H9 (cell line): ENCODE measurements at regions not wholly inside any gene's neighbourhood (a gene's known extent, or its start where the extent isn't known, plus 50 kb on each side); places are given as distances from the start of the nearest gene placed in this dataset.

Experiments
- DNase-seq: peaks from one replicate; pipeline ENCODE4 v3.0.0-alpha.2; 2017
- H2AFZ ChIP-seq: one replicate; pipeline ENCODE4 v1.6.1; 2013; ENCODE audit warnings: mild to moderate bottlenecking, low read length, control low read depth, moderate library complexity
- H2AK5ac ChIP-seq: 2 replicates; pipeline ENCODE4 v1.6.1; 2013; ENCODE audit warnings: low read length, control low read depth, mixed read lengths; ENCODE audit not compliant: insufficient read length
- H2BK120ac ChIP-seq: one replicate; pipeline ENCODE4 v1.6.1; 2013; ENCODE audit warnings: low read depth, mild to moderate bottlenecking, low read length, control low read depth, inconsistent platforms; ENCODE audit not compliant: poor library complexity, severe bottlenecking
- H2BK12ac ChIP-seq: 2 replicates; pipeline ENCODE4 v1.6.1; 2013; ENCODE audit warnings: low read length, control low read depth, mixed read lengths, low read depth; ENCODE audit not compliant: insufficient read length
- H2BK15ac ChIP-seq: 2 replicates; pipeline ENCODE4 v1.6.1; 2013; ENCODE audit warnings: low read depth, low read length, control low read depth
- H2BK20ac ChIP-seq: one replicate; pipeline ENCODE4 v1.6.1; 2013; ENCODE audit warnings: low read depth, mild to moderate bottlenecking, low read length, control low read depth, inconsistent platforms; ENCODE audit not compliant: poor library complexity, severe bottlenecking
- H2BK5ac ChIP-seq: 2 replicates; pipeline ENCODE4 v1.6.1; 2013; ENCODE audit warnings: low read length, control low read depth, mixed read lengths; ENCODE audit not compliant: insufficient read length
- H3K14ac ChIP-seq: 2 replicates; pipeline ENCODE4 v1.6.1; 2013; ENCODE audit warnings: low read length, control low read depth; ENCODE audit not compliant: insufficient read depth
- H3K18ac ChIP-seq: 2 replicates; pipeline ENCODE4 v1.6.1; 2013; ENCODE audit warnings: low read depth, mild to moderate bottlenecking, mixed read lengths, low read length, control low read depth; ENCODE audit not compliant: insufficient read length
- H3K23ac ChIP-seq: 2 replicates; pipeline ENCODE4 v1.6.1; 2013; ENCODE audit warnings: low read length, control low read depth, mixed read lengths, low read depth; ENCODE audit not compliant: insufficient read length
- H3K23me2 ChIP-seq: 2 replicates; pipeline ENCODE4 v1.6.1; 2013; ENCODE audit warnings: low read depth, mild to moderate bottlenecking, mixed read lengths, low read length, control low read depth; ENCODE audit not compliant: insufficient read length, poor library complexity, severe bottlenecking
- H3K27ac ChIP-seq: 2 replicates; pipeline ENCODE4 v1.5.1; 2013; ENCODE audit warnings: low read length, control low read depth, mixed read lengths, low read depth; ENCODE audit not compliant: insufficient read length
- H3K27me3 ChIP-seq: 2 replicates; pipeline ENCODE4 v1.6.1; 2013; ENCODE audit warnings: low read length, control low read depth, inconsistent platforms; ENCODE audit not compliant: insufficient read depth
- H3K4ac ChIP-seq: 2 replicates; pipeline ENCODE4 v1.6.1; 2013; ENCODE audit warnings: low read depth, mild to moderate bottlenecking, control low read depth, inconsistent platforms, low read length, moderate library complexity
- H3K4me1 ChIP-seq: 2 replicates; pipeline ENCODE4 v1.6.1; 2013; ENCODE audit warnings: low read length, control low read depth, inconsistent platforms; ENCODE audit not compliant: insufficient read depth
- H3K4me2 ChIP-seq: 2 replicates; pipeline ENCODE4 v1.6.1; 2013; ENCODE audit warnings: low read length, control low read depth, mixed read lengths; ENCODE audit not compliant: insufficient read length, insufficient read depth
- H3K56ac ChIP-seq: 2 replicates; pipeline ENCODE4 v1.6.1; 2013; ENCODE audit warnings: low read depth, mild to moderate bottlenecking, mixed read lengths, low read length, control low read depth; ENCODE audit not compliant: insufficient read length
- H3K79me1 ChIP-seq: 2 replicates; pipeline ENCODE4 v1.6.1; 2013; ENCODE audit warnings: low read depth, mild to moderate bottlenecking, moderate library complexity, low read length, control low read depth, inconsistent platforms; ENCODE audit not compliant: insufficient read depth, poor library complexity, severe bottlenecking
- H3K79me2 ChIP-seq: 2 replicates; pipeline ENCODE4 v1.6.1; 2013; ENCODE audit warnings: low read length, control low read depth, inconsistent platforms; ENCODE audit not compliant: insufficient read depth
- H3K9ac ChIP-seq: 2 replicates; pipeline ENCODE4 v1.6.1; 2013; ENCODE audit warnings: low read length, control low read depth, mixed read lengths; ENCODE audit not compliant: insufficient read length; ENCODE audit errors: extremely low read depth
- H3K9me3 ChIP-seq: one replicate; pipeline ENCODE4 v1.6.1; 2013; ENCODE audit warnings: low read depth, low read length, inconsistent platforms; ENCODE audit not compliant: control insufficient read depth
- H3T11ph ChIP-seq: one replicate; pipeline ENCODE4 v1.6.1; 2013; ENCODE audit warnings: mild to moderate bottlenecking, low read length, control low read depth, inconsistent platforms
- H4K20me1 ChIP-seq: one replicate; pipeline ENCODE4 v1.6.1; 2013; ENCODE audit not compliant: control insufficient read depth, insufficient read length, insufficient read depth
- H4K5ac ChIP-seq: 2 replicates; pipeline ENCODE4 v1.6.1; 2013; ENCODE audit warnings: low read depth, mild to moderate bottlenecking, mixed read lengths, low read length, control low read depth; ENCODE audit not compliant: insufficient read length
- H4K8ac ChIP-seq: replicated peaks from 2 replicates; pipeline ENCODE4 v1.6.1; 2013; ENCODE audit warnings: low read length, control low read depth, mixed read lengths, low read depth; ENCODE audit not compliant: insufficient read length
- H4K91ac ChIP-seq: 2 replicates; pipeline ENCODE4 v1.6.1; 2013; ENCODE audit warnings: low read depth, mild to moderate bottlenecking, moderate library complexity, mixed read lengths, low read length, control low read depth; ENCODE audit not compliant: insufficient read length
- H3K27ac Mint-ChIP-seq, 3 experiments: 2 replicates in 2 of 3; 3 replicates in 1 of 3; pipeline ENCODE4 v1.8.0; 2020 to 2021; ENCODE audit warnings: mixed read lengths in 3 of 3, mild to moderate bottlenecking in 1 of 3, moderate library complexity in 1 of 3
- H3K27me3 Mint-ChIP-seq: 2 replicates; pipeline ENCODE4 v1.8.0; 2021; ENCODE audit warnings: low read depth, mild to moderate bottlenecking, moderate library complexity, mixed read lengths
- H3K36me3 Mint-ChIP-seq, 3 experiments: 2 replicates in 2 of 3; 3 replicates in 1 of 3; pipeline ENCODE4 v1.8.0; 2020 to 2021; ENCODE audit warnings: low read depth in 3 of 3, mixed read lengths in 3 of 3; ENCODE audit not compliant: insufficient read depth in 1 of 3
- H3K4me1 Mint-ChIP-seq, 2 experiments: 2 replicates each; pipeline ENCODE4 v1.8.0; 2020; ENCODE audit warnings: mixed read lengths in 2 of 2
- H3K4me3 Mint-ChIP-seq, 2 experiments: 2 replicates in 1 of 2; 3 replicates in 1 of 2; pipeline ENCODE4 v1.8.0; 2020 to 2021; ENCODE audit warnings: mild to moderate bottlenecking in 2 of 2, mixed read lengths in 2 of 2, moderate library complexity in 1 of 2
- H3K9me3 Mint-ChIP-seq, 2 experiments: 2 replicates in 1 of 2; 3 replicates in 1 of 2; pipeline ENCODE4 v1.8.0; 2020; ENCODE audit warnings: mild to moderate bottlenecking in 2 of 2, mixed read lengths in 2 of 2, moderate library complexity in 1 of 2
- CTCF ChIP-seq: fragments of 200-600 bp; sonication (generic); conservative IDR thresholded peaks from 3 replicates; pipeline ENCODE4 v1.8.0; 2021; ENCODE audit warnings: antibody characterized with exemption, mild to moderate bottlenecking
- WGBS: extraction: QIAGEN DNeasy Blood & Tissue Kit; methylation state at CpG from one replicate; pipeline ENCODE4 v1.1.7; 2013; ENCODE audit warnings: missing lambda C conversion rate, low lambda C conversion rate, mixed read lengths; ENCODE audit not compliant: insufficient read length; ENCODE audit errors: extremely low coverage; 5-methylcytosine and 5-hydroxymethylcytosine counted together

DNA sequence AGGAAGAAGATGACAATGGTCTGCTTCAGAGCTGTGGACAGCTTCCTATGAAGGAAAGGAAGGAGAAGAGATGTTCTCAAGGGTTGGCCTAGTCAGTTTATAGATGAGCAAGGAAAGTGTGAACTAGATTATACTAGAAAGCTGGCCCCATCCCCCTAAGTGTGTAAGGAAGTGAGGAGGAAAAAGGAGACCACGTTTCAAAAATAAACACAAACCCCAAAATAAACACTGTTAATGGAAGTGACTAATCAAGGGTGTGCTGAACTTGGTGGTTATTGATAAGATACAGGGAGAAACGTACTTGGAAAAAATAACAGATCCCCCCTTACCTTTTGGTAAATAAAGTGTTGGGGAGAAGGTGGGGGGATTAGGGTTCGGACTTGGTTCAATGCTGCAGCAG, 267.1 kb downstream of the SOX9 start:
- H3K9ac ChIP-seq = no peak overlapping the region
- WGBS = no CpG with 5 or more reads among the region's 3 CpGs
- peaks cover 23 to 35% of the 10 kb centered on the region in 2 experiments for H3K4me1 Mint-ChIP-seq

More for the DNA sequence above, 267.1 kb downstream of the SOX9 start:
- Histone ChIP-seq H4K8ac (no peak overlapping the region), H2AFZ (no peak overlapping the region), H3K27me3 (no peaks in the 10 kb centered on the region), H3K56ac (no peak overlapping the region), H3K23ac (no peak overlapping the region), H2BK5ac (no peak overlapping the region), H4K5ac (no peak overlapping the region), H3K79me1 (no peaks in the 10 kb centered on the region), H3K14ac (no peak overlapping the region), H4K20me1 (no peaks in the 10 kb centered on the region), H4K91ac (no peak overlapping the region), H3K4me2 (no peak overlapping the region), H3K27ac (no peak overlapping the region), H2BK20ac (no peak overlapping the region), H2AK5ac (no peak overlapping the region), H3K9me3 (no peaks in the 10 kb centered on the region), H3K79me2 (no peaks in the 10 kb centered on the region), H3K23me2 (no peaks in the 10 kb centered on the region), H2BK12ac (no peak overlapping the region), H2BK120ac (no peak overlapping the region), H3K4me1 (no peaks in the 10 kb centered on the region), H3K4ac (no peak overlapping the region), H3K18ac (no peak overlapping the region), H2BK15ac (no peak overlapping the region), H3T11ph (no peak overlapping the region)
- no peak for DNase-seq
- Mint-ChIP-seq H3K36me3 (no peaks in the 10 kb centered on the region), H3K9me3 (no peaks in the 10 kb centered on the region), H3K27me3 (peaks cover 20% of the 10 kb centered on the region), H3K27ac (no peak overlapping the region), H3K4me3 (no peak overlapping the region)
- TF ChIP-seq CTCF = no peak
